GM23338 (cell line): ENCODE measurements at regions not wholly inside any gene's neighbourhood (a gene's known extent, or its start where the extent isn't known, plus 50 kb on each side); places are given as distances from the start of the nearest gene placed in this dataset.

ENCODE experiments used
- ATAC-seq: fragments of 200-7000 bp; cut with Tn5 transposase; 3 replicates; pipeline ENCODE4 v1.9.1; 2020
- DNase-seq: peaks from one replicate; pipeline ENCODE4 v3.0.0-alpha.2; 2015; ENCODE audit warnings: low spot score
- H2AFZ ChIP-seq: fragments of 200-600 bp; sonication (generic); 2 replicates; pipeline ENCODE4 v1.8.0; 2016; ENCODE audit warnings: antibody characterized with exemption, mild to moderate bottlenecking, moderate library complexity
- H3F3A ChIP-seq: fragments of 200-600 bp; sonication (generic); replicated peaks from 2 replicates; pipeline ENCODE4 v1.8.0; 2017; ENCODE audit warnings: antibody characterized with exemption, mixed run types, low read depth
- H3K27ac ChIP-seq: fragments of 200-600 bp; sonication (generic); 2 replicates; pipeline ENCODE4 v1.6.1; 2016; ENCODE audit warnings: low read depth
- H3K27me3 ChIP-seq: fragments of 200-600 bp; sonication (generic); 2 replicates; pipeline ENCODE4 v1.8.0; 2016; ENCODE audit warnings: mild to moderate bottlenecking, mixed run types, moderate library complexity; ENCODE audit not compliant: insufficient read depth
- H3K36me3 ChIP-seq: fragments of 200-600 bp; sonication (generic); 2 replicates; pipeline ENCODE4 v1.8.0; 2016; ENCODE audit warnings: mild to moderate bottlenecking; ENCODE audit not compliant: insufficient read depth
- H3K4me1 ChIP-seq: fragments of 200-600 bp; sonication (generic); 2 replicates; pipeline ENCODE4 v1.8.0; 2016; ENCODE audit warnings: mild to moderate bottlenecking, moderate library complexity; ENCODE audit not compliant: insufficient read depth
- H3K4me2 ChIP-seq: fragments of 200-600 bp; sonication (generic); 2 replicates; pipeline ENCODE4 v1.7.1; 2017; ENCODE audit warnings: mixed run types
- H3K4me3 ChIP-seq: fragments of 200-600 bp; sonication (generic); 2 replicates; pipeline ENCODE4 v1.6.1; 2016; ENCODE audit warnings: mixed run types
- H3K79me2 ChIP-seq: fragments of 200-600 bp; sonication (generic); replicated peaks from 2 replicates; pipeline ENCODE4 v1.8.0; 2017; ENCODE audit warnings: mild to moderate bottlenecking; ENCODE audit not compliant: insufficient read depth
- H3K9me2 ChIP-seq: fragments of 200-600 bp; sonication (generic); 2 replicates; pipeline ENCODE4 v1.8.0; 2017; ENCODE audit not compliant: insufficient read depth
- H4K20me1 ChIP-seq: fragments of 200-600 bp; sonication (generic); replicated peaks from 2 replicates; pipeline ENCODE4 v1.8.0; 2017; ENCODE audit warnings: mild to moderate bottlenecking; ENCODE audit not compliant: insufficient read depth
- H3K27ac Mint-ChIP-seq: 2 replicates; pipeline ENCODE4 v1.8.0; 2020; ENCODE audit warnings: inconsistent platforms, mild to moderate bottlenecking, moderate library complexity, mixed read lengths
- H3K27me3 Mint-ChIP-seq: 3 replicates; pipeline ENCODE4 v1.8.0; 2022; ENCODE audit warnings: low read depth, mild to moderate bottlenecking, moderate library complexity, mixed read lengths, inconsistent platforms; ENCODE audit not compliant: insufficient read depth, poor library complexity
- H3K36me3 Mint-ChIP-seq: 3 replicates; pipeline ENCODE4 v1.8.0; 2021; ENCODE audit warnings: low read depth, mild to moderate bottlenecking, inconsistent platforms, moderate library complexity, mixed read lengths
- H3K4me1 Mint-ChIP-seq: 3 replicates; pipeline ENCODE4 v1.8.0; 2020; ENCODE audit warnings: mild to moderate bottlenecking, inconsistent platforms, mixed read lengths
- H3K4me3 Mint-ChIP-seq: 3 replicates; pipeline ENCODE4 v1.8.0; 2021; ENCODE audit warnings: moderate library complexity, mild to moderate bottlenecking, inconsistent platforms, mixed read lengths
- H3K9me3 Mint-ChIP-seq: 3 replicates; pipeline ENCODE4 v1.8.0; 2020; ENCODE audit warnings: moderate library complexity, mild to moderate bottlenecking, inconsistent platforms, mixed read lengths
- CREB1 ChIP-seq: fragments of 250-450 bp; sonication (Bioruptor Pico); IDR thresholded peaks from 2 replicates; pipeline ENCODE4 v1.5.0; 2020; ENCODE audit warnings: low read depth, mild to moderate bottlenecking, moderate library complexity
- EZH2 ChIP-seq: fragments of 200-600 bp; sonication (generic); IDR thresholded peaks from one replicate; pipeline ENCODE4 v1.8.0; 2017; ENCODE audit warnings: antibody characterized with exemption, mild to moderate bottlenecking, low read depth; ENCODE audit not compliant: unreplicated experiment
- EZH2phosphoT487 ChIP-seq: fragments of 200-600 bp; sonication (generic); IDR thresholded peaks from one replicate; pipeline ENCODE4 v1.8.1; 2018; ENCODE audit warnings: antibody characterized with exemption; ENCODE audit not compliant: unreplicated experiment
- JUNB ChIP-seq: IDR thresholded peaks from one replicate; pipeline ENCODE4 v1.6.1; 2016; ENCODE audit warnings: antibody characterized with exemption; ENCODE audit not compliant: unreplicated experiment
- NANOG ChIP-seq: IDR thresholded peaks from 2 replicates; pipeline ENCODE4 v1.6.1; 2016; ENCODE audit warnings: antibody characterized with exemption, borderline replicate concordance
- POLR2AphosphoS5 ChIP-seq: IDR thresholded peaks from 2 replicates; pipeline ENCODE4 v1.6.1; 2016; ENCODE audit warnings: antibody characterized with exemption, low read depth
- STAT1 ChIP-seq: IDR thresholded peaks from one replicate; pipeline ENCODE4 v1.6.1; 2016; ENCODE audit warnings: antibody characterized with exemption; ENCODE audit not compliant: unreplicated experiment
- ZNF114 ChIP-seq: fragments of 250-450 bp; sonication (Bioruptor Pico); IDR thresholded peaks from 2 replicates; pipeline ENCODE4 v1.5.0; 2020; ENCODE audit warnings: mild to moderate bottlenecking, moderate library complexity
- ZNF331 ChIP-seq: fragments of 250-450 bp; sonication (Bioruptor Pico); IDR thresholded peaks from 2 replicates; pipeline ENCODE4 v1.5.0; 2020; ENCODE audit warnings: low read depth, mild to moderate bottlenecking, moderate library complexity
- TF ChIP-seq, protein P1 (sequence below): fragments of 250-450 bp; sonication (Bioruptor Pico); IDR thresholded peaks from 2 replicates; pipeline ENCODE4 v1.5.0; 2020; ENCODE audit warnings: mild to moderate bottlenecking, moderate library complexity
- TF ChIP-seq, protein P2 (sequence below), 2 experiments: fragments of 200-600 bp in 1 of 2; sonication (generic) in 1 of 2; conservative IDR thresholded peaks; 2 replicates each; pipeline versions ENCODE4 v1.5.1 to v1.6.1; 2016 to 2017; ENCODE audit warnings: antibody characterized with exemption in 2 of 2, low read depth in 2 of 2, mild to moderate bottlenecking in 2 of 2, moderate library complexity in 1 of 2
- TF ChIP-seq, protein P3 (sequence below): IDR thresholded peaks from one replicate; pipeline ENCODE4 v1.6.1; 2018; ENCODE audit warnings: antibody characterized with exemption; ENCODE audit not compliant: unreplicated experiment
- TF ChIP-seq, protein P4 (sequence below): IDR thresholded peaks from 2 replicates; pipeline ENCODE4 v1.6.1; 2016; ENCODE audit warnings: antibody characterized with exemption

DNA sequence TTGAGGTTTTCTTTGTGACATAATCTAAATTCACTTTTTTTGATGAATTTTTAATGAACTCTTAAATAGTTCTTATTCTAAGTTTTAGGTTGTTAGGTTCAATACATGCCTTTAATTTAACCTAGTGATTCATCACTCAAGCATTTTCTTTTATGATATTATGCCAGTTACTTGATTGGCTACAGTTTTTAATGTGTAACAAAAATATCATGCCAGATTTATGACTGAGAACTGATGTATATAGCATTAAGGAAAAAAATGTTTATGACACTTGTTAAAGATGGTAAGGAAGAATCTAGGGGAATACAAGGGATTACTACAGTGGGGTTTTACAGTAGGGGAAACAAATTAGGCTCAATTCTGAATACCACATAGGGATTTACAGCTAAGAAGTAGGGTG is 103.1 kb downstream of the VGLL3 start:
- H3K4me3 Mint-ChIP-seq: no peak overlapping the region
- no peaks in the 10 kb centered on the region for H4K20me1 ChIP-seq
- peaks cover 2% of the 10 kb centered on the region for H3K27me3 Mint-ChIP-seq
- ATAC-seq: no peak
- H3K9me3 Mint-ChIP-seq: peaks cover 5% of the 10 kb centered on the region; the same call in 2 of the 3 replicates
- TF ChIP-seq, protein P1, sequence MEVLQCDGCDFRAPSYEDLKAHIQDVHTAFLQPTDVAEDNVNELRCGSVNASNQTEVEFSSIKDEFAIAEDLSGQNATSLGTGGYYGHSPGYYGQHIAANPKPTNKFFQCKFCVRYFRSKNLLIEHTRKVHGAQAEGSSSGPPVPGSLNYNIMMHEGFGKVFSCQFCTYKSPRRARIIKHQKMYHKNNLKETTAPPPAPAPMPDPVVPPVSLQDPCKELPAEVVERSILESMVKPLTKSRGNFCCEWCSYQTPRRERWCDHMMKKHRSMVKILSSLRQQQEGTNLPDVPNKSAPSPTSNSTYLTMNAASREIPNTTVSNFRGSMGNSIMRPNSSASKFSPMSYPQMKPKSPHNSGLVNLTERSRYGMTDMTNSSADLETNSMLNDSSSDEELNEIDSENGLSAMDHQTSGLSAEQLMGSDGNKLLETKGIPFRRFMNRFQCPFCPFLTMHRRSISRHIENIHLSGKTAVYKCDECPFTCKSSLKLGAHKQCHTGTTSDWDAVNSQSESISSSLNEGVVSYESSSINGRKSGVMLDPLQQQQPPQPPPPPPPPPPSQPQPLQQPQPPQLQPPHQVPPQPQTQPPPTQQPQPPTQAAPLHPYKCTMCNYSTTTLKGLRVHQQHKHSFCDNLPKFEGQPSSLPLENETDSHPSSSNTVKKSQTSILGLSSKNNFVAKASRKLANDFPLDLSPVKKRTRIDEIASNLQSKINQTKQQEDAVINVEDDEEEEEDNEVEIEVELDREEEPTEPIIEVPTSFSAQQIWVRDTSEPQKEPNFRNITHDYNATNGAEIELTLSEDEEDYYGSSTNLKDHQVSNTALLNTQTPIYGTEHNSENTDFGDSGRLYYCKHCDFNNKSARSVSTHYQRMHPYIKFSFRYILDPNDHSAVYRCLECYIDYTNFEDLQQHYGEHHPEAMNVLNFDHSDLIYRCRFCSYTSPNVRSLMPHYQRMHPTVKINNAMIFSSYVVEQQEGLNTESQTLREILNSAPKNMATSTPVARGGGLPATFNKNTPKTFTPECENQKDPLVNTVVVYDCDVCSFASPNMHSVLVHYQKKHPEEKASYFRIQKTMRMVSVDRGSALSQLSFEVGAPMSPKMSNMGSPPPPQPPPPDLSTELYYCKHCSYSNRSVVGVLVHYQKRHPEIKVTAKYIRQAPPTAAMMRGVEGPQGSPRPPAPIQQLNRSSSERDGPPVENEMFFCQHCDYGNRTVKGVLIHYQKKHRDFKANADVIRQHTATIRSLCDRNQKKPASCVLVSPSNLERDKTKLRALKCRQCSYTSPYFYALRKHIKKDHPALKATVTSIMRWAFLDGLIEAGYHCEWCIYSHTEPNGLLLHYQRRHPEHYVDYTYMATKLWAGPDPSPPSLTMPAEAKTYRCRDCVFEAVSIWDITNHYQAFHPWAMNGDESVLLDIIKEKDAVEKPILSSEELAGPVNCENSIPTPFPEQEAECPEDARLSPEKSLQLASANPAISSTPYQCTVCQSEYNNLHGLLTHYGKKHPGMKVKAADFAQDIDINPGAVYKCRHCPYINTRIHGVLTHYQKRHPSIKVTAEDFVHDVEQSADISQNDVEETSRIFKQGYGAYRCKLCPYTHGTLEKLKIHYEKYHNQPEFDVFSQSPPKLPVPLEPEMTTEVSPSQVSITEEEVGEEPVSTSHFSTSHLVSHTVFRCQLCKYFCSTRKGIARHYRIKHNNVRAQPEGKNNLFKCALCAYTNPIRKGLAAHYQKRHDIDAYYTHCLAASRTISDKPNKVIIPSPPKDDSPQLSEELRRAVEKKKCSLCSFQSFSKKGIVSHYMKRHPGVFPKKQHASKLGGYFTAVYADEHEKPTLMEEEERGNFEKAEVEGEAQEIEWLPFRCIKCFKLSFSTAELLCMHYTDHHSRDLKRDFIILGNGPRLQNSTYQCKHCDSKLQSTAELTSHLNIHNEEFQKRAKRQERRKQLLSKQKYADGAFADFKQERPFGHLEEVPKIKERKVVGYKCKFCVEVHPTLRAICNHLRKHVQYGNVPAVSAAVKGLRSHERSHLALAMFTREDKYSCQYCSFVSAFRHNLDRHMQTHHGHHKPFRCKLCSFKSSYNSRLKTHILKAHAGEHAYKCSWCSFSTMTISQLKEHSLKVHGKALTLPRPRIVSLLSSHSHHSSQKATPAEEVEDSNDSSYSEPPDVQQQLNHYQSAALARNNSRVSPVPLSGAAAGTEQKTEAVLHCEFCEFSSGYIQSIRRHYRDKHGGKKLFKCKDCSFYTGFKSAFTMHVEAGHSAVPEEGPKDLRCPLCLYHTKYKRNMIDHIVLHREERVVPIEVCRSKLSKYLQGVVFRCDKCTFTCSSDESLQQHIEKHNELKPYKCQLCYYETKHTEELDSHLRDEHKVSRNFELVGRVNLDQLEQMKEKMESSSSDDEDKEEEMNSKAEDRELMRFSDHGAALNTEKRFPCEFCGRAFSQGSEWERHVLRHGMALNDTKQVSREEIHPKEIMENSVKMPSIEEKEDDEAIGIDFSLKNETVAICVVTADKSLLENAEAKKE: no peak
- TF ChIP-seq EZH2 (no peak), CREB1 (CRISPR knock-in tag) (no peak), ZNF331 (CRISPR knock-in tag) (no peak), STAT1 (no peak), EZH2phosphoT487 (no peak), NANOG (no peak), JUNB (no peak), POLR2AphosphoS5 (no peak), ZNF114 (no peak)
- TF ChIP-seq, protein P2, sequence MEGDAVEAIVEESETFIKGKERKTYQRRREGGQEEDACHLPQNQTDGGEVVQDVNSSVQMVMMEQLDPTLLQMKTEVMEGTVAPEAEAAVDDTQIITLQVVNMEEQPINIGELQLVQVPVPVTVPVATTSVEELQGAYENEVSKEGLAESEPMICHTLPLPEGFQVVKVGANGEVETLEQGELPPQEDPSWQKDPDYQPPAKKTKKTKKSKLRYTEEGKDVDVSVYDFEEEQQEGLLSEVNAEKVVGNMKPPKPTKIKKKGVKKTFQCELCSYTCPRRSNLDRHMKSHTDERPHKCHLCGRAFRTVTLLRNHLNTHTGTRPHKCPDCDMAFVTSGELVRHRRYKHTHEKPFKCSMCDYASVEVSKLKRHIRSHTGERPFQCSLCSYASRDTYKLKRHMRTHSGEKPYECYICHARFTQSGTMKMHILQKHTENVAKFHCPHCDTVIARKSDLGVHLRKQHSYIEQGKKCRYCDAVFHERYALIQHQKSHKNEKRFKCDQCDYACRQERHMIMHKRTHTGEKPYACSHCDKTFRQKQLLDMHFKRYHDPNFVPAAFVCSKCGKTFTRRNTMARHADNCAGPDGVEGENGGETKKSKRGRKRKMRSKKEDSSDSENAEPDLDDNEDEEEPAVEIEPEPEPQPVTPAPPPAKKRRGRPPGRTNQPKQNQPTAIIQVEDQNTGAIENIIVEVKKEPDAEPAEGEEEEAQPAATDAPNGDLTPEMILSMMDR (conservative IDR thresholded peaks at IDR 0.05; ENCODE audit: low read depth in 2 of 2): no peak
- TF ChIP-seq, protein P3, sequence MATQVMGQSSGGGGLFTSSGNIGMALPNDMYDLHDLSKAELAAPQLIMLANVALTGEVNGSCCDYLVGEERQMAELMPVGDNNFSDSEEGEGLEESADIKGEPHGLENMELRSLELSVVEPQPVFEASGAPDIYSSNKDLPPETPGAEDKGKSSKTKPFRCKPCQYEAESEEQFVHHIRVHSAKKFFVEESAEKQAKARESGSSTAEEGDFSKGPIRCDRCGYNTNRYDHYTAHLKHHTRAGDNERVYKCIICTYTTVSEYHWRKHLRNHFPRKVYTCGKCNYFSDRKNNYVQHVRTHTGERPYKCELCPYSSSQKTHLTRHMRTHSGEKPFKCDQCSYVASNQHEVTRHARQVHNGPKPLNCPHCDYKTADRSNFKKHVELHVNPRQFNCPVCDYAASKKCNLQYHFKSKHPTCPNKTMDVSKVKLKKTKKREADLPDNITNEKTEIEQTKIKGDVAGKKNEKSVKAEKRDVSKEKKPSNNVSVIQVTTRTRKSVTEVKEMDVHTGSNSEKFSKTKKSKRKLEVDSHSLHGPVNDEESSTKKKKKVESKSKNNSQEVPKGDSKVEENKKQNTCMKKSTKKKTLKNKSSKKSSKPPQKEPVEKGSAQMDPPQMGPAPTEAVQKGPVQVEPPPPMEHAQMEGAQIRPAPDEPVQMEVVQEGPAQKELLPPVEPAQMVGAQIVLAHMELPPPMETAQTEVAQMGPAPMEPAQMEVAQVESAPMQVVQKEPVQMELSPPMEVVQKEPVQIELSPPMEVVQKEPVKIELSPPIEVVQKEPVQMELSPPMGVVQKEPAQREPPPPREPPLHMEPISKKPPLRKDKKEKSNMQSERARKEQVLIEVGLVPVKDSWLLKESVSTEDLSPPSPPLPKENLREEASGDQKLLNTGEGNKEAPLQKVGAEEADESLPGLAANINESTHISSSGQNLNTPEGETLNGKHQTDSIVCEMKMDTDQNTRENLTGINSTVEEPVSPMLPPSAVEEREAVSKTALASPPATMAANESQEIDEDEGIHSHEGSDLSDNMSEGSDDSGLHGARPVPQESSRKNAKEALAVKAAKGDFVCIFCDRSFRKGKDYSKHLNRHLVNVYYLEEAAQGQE: no peak
- TF ChIP-seq, protein P4, sequence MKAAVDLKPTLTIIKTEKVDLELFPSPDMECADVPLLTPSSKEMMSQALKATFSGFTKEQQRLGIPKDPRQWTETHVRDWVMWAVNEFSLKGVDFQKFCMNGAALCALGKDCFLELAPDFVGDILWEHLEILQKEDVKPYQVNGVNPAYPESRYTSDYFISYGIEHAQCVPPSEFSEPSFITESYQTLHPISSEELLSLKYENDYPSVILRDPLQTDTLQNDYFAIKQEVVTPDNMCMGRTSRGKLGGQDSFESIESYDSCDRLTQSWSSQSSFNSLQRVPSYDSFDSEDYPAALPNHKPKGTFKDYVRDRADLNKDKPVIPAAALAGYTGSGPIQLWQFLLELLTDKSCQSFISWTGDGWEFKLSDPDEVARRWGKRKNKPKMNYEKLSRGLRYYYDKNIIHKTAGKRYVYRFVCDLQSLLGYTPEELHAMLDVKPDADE: no peak
- H3K4me1 Mint-ChIP-seq: peaks cover 38% of the 10 kb centered on the region
- no peak overlapping the region for H3K4me2 ChIP-seq
- peaks cover 11% of the 10 kb centered on the region; the same call in 2 of the 3 replicates for H3K36me3 Mint-ChIP-seq
- peaks cover 6% of the 10 kb centered on the region; the same call in 1 of the 2 replicates for H3K9me2 ChIP-seq
- H2AFZ ChIP-seq: no peak overlapping the region
- H3K4me1 ChIP-seq: peaks cover 31% of the 10 kb centered on the region
- DNase-seq: no peak
- H3K79me2 ChIP-seq: no peaks in the 10 kb centered on the region
- peak overlapping the region; percentile 41; the same call in 1 of the 2 replicates for H3K27ac Mint-ChIP-seq
- H3K27me3 ChIP-seq: no peaks in the 10 kb centered on the region
- no peaks in the 10 kb centered on the region for H3F3A ChIP-seq
- H3K4me3 ChIP-seq: no peak overlapping the region
- H3K36me3 ChIP-seq: no peaks in the 10 kb centered on the region
- H3K27ac ChIP-seq: no peak overlapping the region
